T-helper 1 cell treated with Interleukin-12 subunit alpha and Interleukin-12 subunit beta and Interleukin-4 antibody, amounts not matched to agents 30 μg/mL and 1 μg/mL, for 36 hours (primary cell): ENCODE measurements at regions not wholly inside any gene's neighbourhood (a gene's known extent, or its start where the extent isn't known, plus 50 kb on each side); places are given as distances from the start of the nearest gene placed in this dataset.

Source experiments
- H3K27ac Mint-ChIP-seq: one replicate; pipeline ENCODE4 v1.8.0; 2021; ENCODE audit warnings: mild to moderate bottlenecking, mixed read lengths
- H3K27me3 Mint-ChIP-seq: one replicate; pipeline ENCODE4 v1.8.0; 2021; ENCODE audit warnings: low read depth, mixed read lengths
- H3K36me3 Mint-ChIP-seq: one replicate; pipeline ENCODE4 v1.8.0; 2021; ENCODE audit warnings: low read depth, mixed read lengths
- H3K4me1 Mint-ChIP-seq: one replicate; pipeline ENCODE4 v1.8.0; 2021; ENCODE audit warnings: low read depth, mixed read lengths
- H3K4me3 Mint-ChIP-seq: one replicate; pipeline ENCODE4 v1.8.0; 2021; ENCODE audit warnings: mild to moderate bottlenecking, moderate library complexity, mixed read lengths
- H3K9me3 Mint-ChIP-seq: one replicate; pipeline ENCODE4 v1.8.0; 2021; ENCODE audit warnings: mixed read lengths

DNA sequence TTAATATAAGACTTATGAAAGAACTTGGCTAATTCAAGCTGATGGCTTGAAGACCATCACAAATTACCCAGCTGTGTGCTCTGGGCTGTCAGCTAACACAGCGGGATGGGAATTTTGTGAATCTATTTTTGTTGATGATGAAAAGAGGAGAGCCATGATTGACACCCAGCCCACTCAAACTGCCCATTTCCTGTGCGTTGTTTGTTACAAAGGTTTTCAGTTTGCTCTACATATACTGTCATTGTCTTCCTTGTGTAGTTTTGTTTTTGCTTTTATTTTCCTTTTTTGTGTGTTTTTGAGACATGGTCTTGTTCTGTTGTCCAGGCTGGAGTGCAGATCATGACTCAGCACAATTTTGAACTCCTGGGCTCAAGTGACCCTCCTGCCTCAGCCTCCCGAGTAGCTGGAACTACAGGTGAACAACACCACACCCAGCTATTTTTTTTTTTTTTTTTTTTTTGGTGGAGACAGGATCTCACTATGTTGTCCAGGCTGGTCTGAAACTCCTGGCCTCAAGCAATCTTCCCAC, 400.3 kb downstream of the ICE1 start:
- Mint-ChIP-seq H3K9me3 (no peaks in the 10 kb centered on the region), H3K36me3 (no peaks in the 10 kb centered on the region)

DNA sequence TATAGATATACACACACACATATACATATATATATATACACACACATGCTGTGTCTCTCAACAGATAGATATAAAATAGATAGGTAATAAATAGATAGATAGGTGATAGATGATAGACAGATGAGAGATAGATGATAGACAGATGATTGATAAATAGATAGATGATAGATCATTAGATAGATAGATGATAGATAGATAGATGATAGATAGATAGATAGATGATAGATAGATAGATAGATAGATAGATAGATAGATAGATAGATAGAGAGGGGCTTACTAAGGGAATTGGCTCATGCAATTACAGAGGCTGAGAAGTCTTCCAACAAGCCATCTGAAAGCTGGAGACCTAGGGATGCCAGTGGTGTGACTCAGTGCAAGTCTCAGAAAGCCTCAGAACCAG, 394.5 kb downstream of the ICE1 start:
- no peaks in the 10 kb centered on the region for H3K9me3 Mint-ChIP-seq
- H3K27ac Mint-ChIP-seq, result no peak overlapping the region
- H3K4me3 Mint-ChIP-seq, result no peak overlapping the region
- H3K27me3 Mint-ChIP-seq, result no peaks in the 10 kb centered on the region
- H3K36me3 Mint-ChIP-seq, result no peaks in the 10 kb centered on the region
- H3K4me1 Mint-ChIP-seq, result no peaks in the 10 kb centered on the region

More for the DNA sequence above, 400.3 kb downstream of the ICE1 start:
- Mint-ChIP-seq H3K27me3 (no peaks in the 10 kb centered on the region), H3K4me3 (no peak overlapping the region), H3K27ac (no peak overlapping the region), H3K4me1 (no peaks in the 10 kb centered on the region)

DNA sequence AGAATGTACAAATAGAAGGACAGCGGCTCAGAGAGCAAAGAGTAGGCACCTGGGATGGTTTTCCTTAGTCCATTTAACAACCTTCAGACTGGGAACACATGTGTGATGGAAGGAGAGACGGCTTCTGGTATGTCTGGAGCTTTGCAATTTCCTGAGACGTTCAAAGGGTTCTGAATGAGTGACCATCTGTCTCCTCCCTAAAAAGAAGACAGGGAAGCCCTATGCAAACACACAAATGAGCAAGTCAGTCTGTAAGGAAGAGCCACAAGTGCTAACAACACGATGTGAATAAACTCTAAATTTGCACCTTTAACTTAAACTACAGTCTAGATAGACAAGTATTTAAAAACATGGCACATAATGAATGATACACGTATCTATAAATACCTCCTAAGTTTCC, 391.0 kb downstream of the ICE1 start:
- Mint-ChIP-seq H3K9me3 (no peaks in the 10 kb centered on the region), H3K4me1 (no peaks in the 10 kb centered on the region), H3K4me3 (no peak overlapping the region), H3K36me3 (no peaks in the 10 kb centered on the region), H3K27me3 (no peaks in the 10 kb centered on the region), H3K27ac (no peak overlapping the region)

DNA sequence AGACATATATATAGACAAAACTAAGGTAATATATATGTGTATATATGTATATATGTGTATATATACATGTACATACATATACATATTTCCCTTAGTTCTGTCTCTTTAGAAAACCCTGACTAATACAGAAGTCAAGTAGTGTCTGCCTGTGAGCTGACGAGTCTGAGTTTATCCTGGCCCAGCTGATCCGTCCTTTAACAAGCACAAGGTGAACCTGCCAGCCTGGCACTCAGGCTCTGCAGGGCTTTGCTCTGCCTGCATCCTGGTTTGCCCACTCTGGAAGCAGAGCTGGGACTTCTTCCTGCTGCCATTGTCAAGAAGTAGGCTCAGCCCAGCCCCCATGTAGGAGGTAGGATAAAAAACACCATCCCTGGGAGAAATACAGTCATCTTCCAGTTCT, 388.0 kb downstream of the ICE1 start:
- H3K9me3 Mint-ChIP-seq, result no peaks in the 10 kb centered on the region
- H3K27ac Mint-ChIP-seq, result no peak overlapping the region
- no peaks in the 10 kb centered on the region for H3K27me3 Mint-ChIP-seq
- H3K36me3 Mint-ChIP-seq, result no peaks in the 10 kb centered on the region
- H3K4me1 Mint-ChIP-seq, result no peaks in the 10 kb centered on the region
- no peak overlapping the region for H3K4me3 Mint-ChIP-seq

DNA sequence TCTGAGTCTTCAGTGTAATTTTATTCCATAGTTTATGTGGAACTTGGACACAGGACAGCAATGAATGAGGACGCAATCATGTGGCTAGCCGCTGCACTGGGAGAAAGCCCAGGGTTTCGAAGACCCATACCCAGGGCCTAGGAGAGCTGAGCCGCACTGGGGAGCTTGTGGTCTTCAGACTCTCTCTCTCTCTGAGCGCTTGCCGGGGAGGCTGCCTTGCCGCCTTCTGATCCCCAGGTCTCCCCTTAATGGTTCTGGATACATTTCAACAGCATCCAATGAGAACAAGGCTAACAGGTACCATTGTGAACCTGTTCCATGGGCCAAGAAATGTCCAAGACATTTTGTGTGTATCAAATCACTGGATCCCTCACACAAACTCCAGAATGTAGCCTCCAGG, 383.4 kb downstream of the ICE1 start:
- no peaks in the 10 kb centered on the region for H3K9me3 Mint-ChIP-seq
- H3K4me3 Mint-ChIP-seq, result no peak overlapping the region
- H3K4me1 Mint-ChIP-seq, result no peaks in the 10 kb centered on the region
- no peaks in the 10 kb centered on the region for H3K27me3 Mint-ChIP-seq
- H3K27ac Mint-ChIP-seq, result no peak overlapping the region
- no peaks in the 10 kb centered on the region for H3K36me3 Mint-ChIP-seq

DNA sequence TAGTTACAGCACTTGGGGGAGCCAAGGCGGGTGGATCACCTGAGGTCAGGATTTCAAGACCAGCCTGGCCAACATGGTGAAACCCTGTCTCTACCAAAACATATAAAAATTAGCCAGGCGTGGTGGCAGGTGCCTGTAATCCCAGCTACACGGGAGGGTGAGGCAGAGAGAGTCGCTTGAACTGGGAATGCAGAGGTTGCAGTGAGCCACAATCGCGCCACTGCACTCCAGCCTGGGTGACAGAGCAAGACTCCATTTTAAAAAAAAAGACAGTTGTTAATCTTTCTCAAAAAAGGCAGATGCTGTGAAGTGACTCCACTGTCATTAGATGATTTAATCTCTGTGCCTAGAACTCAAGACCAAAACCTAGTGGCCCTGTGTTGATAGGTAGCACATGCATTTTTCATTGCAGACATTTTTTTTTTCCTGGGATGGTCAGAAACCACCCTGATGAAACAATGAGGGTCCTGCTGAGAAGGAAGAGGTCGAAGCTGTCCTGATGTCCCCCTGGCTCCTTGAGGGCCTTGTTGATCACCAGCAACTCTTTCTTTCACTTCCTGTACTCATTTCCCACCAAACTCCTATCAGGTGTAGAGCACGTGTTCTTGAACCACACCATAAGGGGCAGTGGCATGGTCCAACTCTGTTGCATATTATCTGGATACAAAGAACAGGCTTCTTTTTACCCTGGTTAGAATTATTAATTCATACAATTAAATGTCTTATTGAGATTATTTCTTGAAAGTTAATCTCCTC, 382.2 kb downstream of the ICE1 start:
- Mint-ChIP-seq H3K4me1 (no peaks in the 10 kb centered on the region), H3K27me3 (no peaks in the 10 kb centered on the region), H3K27ac (no peak overlapping the region), H3K4me3 (no peak overlapping the region), H3K9me3 (no peaks in the 10 kb centered on the region), H3K36me3 (no peaks in the 10 kb centered on the region)

DNA sequence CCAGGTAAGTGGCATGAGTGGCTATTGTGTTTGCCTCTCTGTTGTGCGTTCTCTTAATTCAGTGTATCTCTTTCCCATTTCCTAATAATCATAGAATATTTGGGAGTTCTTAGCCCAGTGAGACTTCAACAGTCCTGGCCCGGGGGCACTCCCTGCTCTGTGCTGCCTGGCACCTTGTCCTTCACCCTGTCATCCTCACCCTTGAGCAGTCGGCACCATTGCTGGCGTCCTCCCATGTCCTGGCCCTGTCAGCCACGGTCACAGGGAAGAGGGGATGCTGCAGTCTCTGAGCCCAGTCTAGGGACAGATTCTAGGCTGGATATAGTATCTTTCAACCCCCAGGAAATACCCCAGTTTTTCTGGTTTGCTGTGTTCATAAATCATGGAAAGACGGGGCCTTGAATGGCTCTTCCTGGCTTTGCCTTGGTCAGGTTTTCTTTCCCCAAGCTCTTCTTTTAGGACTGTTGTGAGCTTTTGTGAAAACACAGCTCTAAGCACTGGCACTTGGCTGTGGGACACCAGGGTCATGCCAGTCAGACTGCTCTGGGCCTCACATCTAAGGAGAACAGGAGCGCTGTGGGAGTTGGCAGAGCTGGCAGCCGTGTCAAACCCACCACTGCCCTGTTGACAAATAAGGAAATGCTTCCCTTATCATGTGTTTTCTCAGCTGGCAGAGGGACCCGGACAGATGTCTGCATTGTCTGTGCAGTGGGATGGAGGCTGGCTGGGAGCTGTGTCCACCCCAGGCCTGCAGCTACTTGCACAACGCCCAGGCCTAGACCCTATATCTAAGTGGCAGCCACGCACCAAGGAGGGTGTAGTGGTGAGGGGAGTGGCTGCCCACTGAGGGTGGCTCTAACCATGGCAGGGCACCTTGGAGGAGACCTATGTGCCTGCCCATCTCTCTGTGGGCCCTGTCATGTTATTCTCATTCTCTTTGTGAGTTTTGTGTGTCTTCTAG, 378.6 kb downstream of the ICE1 start:
- no peaks in the 10 kb centered on the region for H3K36me3 Mint-ChIP-seq
- H3K4me1 Mint-ChIP-seq, result no peaks in the 10 kb centered on the region
- no peak overlapping the region for H3K4me3 Mint-ChIP-seq
- no peak overlapping the region for H3K27ac Mint-ChIP-seq
- H3K9me3 Mint-ChIP-seq, result no peaks in the 10 kb centered on the region
- H3K27me3 Mint-ChIP-seq, result no peaks in the 10 kb centered on the region

DNA sequence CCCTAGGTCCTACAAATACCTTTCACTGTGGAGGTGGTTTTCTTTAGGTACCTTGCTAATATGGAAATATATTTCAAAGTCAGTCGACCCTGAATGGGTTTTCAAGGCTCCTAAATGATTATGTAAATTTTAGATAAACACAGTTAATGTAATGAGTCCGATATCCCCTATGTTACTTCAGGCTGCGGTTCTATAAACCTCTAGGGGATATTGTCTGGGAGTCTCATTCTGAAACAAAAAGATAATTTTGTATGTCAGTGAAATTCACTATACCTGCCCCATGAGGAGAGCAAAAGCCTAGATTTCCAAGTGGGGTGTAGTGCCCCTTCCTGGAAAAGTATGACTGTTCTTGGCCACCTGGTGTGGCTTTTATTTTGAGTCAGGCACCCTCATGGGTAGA, 377.3 kb downstream of the ICE1 start:
- H3K27ac Mint-ChIP-seq, result no peak overlapping the region
- H3K9me3 Mint-ChIP-seq, result no peaks in the 10 kb centered on the region
- H3K27me3 Mint-ChIP-seq, result no peaks in the 10 kb centered on the region
- no peaks in the 10 kb centered on the region for H3K4me1 Mint-ChIP-seq
- H3K36me3 Mint-ChIP-seq, result no peaks in the 10 kb centered on the region
- H3K4me3 Mint-ChIP-seq, result no peak overlapping the region

DNA sequence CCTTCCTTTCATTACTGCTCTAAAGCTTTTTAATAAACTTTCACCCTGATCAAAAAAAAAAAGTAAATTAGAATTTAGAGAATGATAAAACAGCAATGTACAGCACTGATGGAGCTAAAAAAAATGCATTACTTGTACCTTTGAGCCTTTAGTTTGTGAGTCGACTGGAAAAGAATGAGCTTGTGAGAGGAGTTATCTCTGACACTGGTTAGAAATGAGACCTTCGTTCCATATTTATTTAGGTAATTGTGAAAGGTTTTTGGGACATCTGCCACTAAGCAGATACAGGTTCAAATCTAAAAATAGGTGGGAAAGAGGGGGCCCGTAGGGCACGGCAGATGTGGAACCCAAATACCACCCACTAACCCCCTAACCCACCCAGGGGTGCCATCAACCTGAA, 376.8 kb downstream of the ICE1 start:
- H3K27me3 Mint-ChIP-seq, result no peaks in the 10 kb centered on the region
- no peaks in the 10 kb centered on the region for H3K9me3 Mint-ChIP-seq
- no peaks in the 10 kb centered on the region for H3K36me3 Mint-ChIP-seq
- no peak overlapping the region for H3K27ac Mint-ChIP-seq
- no peak overlapping the region for H3K4me3 Mint-ChIP-seq
- no peaks in the 10 kb centered on the region for H3K4me1 Mint-ChIP-seq

DNA sequence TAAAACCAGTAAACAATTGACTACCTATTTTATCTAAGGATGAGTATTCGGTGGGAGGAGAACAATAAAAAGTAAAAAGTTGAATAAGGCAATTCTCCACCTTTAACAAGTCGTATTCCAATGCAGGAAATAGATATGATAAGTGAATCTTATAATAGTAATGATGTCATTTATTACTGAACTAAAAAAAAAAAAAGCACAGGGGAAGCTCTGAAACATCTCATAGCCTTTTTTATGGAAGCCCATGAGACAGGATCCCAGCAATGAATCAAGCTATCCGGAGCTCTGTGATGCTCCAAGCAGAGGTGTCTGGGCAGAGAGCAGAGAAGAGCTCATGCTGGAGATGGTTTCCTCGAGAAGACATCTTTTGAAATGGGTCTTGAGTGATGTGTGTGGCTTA, 376.0 kb downstream of the ICE1 start:
- H3K27me3 Mint-ChIP-seq, result no peaks in the 10 kb centered on the region

DNA sequence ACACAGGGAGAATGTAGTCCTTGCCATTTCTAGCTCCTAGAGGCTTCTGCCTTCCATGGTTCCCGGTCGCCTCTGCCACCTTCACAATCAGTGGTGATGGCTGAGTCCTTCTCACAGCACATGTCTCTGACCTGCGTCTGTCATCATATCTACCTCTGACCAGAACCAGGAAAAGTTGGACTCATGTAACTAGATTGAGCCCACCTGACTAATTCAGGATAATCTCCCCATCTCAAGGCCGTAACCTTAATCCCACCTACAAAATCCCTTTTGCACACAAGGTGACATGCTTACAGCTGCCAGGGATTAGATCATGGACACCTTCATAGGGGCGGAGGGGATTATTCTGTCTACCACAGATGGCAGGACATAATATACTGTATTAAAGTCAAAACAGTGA, 375.6 kb downstream of the ICE1 start:
- Mint-ChIP-seq H3K27ac (no peak overlapping the region), H3K36me3 (no peaks in the 10 kb centered on the region), H3K4me1 (peaks cover 7% of the 10 kb centered on the region), H3K9me3 (no peaks in the 10 kb centered on the region), H3K27me3 (no peaks in the 10 kb centered on the region), H3K4me3 (no peak overlapping the region)

More for the DNA sequence above, 376.0 kb downstream of the ICE1 start:
- peaks cover 4% of the 10 kb centered on the region for H3K4me1 Mint-ChIP-seq
- no peak overlapping the region for H3K4me3 Mint-ChIP-seq
- H3K9me3 Mint-ChIP-seq, result no peaks in the 10 kb centered on the region
- no peak overlapping the region for H3K27ac Mint-ChIP-seq
- no peaks in the 10 kb centered on the region for H3K36me3 Mint-ChIP-seq

DNA sequence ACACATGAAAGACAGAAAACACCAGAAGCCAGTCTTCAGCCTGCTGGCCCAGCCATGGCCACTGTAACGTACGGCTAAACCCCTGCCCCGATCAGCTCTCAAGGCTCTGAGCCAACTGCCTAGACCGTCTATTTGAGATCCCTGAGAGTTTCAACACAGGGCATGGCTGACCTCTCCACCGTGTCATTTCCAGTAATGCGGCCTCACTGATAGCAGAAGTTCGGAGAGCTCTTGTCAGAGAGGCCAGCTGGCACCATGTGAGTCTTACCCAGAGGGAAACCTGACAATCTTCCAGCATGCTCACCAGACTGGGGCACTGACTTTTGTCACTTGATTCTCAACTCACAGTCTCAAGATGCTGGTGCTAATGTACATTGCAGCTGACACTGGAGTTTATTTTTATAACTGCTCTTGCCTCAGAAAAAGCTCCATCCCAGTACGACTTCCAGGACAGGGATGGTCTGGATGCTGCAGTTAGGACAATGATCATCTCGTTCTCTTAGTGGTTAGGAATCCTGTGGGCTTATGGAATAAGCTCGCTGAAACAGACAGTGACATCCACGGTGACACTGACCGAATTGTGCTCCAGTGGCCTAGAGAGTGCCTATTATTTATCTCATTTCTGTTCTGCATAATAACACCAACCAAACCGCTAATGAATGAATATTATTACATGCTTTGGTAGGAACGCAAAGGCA, 372.7 kb downstream of the ICE1 start:
- no peaks in the 10 kb centered on the region for H3K9me3 Mint-ChIP-seq
- H3K4me1 Mint-ChIP-seq, result peaks cover 7% of the 10 kb centered on the region
- H3K27me3 Mint-ChIP-seq, result no peaks in the 10 kb centered on the region
- H3K36me3 Mint-ChIP-seq, result no peaks in the 10 kb centered on the region
- H3K4me3 Mint-ChIP-seq, result no peak overlapping the region
- H3K27ac Mint-ChIP-seq, result no peak overlapping the region

DNA sequence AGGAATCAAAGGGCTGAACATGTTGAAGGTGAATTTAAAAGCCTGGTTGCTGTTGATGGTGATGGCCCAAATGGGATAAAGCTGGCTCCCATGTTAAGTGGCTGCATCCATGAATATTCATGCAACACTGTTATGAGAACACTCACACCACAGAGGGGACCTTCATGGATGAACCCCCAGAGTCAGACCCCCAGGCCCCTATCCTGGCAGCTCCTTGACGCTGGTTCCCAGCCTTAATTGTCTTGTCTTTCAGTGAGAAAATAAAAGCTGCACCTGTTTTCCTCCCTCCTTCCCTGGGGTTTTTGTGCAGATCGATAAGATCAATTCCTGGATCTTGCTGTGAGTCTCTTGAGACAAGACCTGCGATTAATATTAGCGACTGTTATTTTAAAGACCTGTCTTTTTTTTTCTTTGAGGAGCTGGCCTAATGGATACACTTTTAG, 371.7 kb downstream of the ICE1 start:
- H3K9me3 Mint-ChIP-seq, result no peaks in the 10 kb centered on the region
- no peaks in the 10 kb centered on the region for H3K27me3 Mint-ChIP-seq
- no peak overlapping the region for H3K27ac Mint-ChIP-seq
- H3K4me1 Mint-ChIP-seq, result peaks cover 7% of the 10 kb centered on the region
- H3K4me3 Mint-ChIP-seq, result no peak overlapping the region
- H3K36me3 Mint-ChIP-seq, result no peaks in the 10 kb centered on the region
